Mucosa of stomach (tissue), 1 donor: ENCODE measurements at regions not wholly inside any gene's neighbourhood (a gene's known extent, or its start where the extent isn't known, plus 50 kb on each side); places are given as distances from the start of the nearest gene placed in this dataset.

Source experiments
- H3K27me3 ChIP-seq: one replicate; pipeline ENCODE4 v1.7.0; 2013; ENCODE audit warnings: mild to moderate bottlenecking, low read length; ENCODE audit not compliant: control insufficient read depth, insufficient read depth
- H3K36me3 ChIP-seq: one replicate; pipeline ENCODE4 v1.7.0; 2013; ENCODE audit warnings: low read length; ENCODE audit not compliant: control insufficient read depth, insufficient read depth
- H3K4me1 ChIP-seq: one replicate; pipeline ENCODE4 v1.7.0; 2013; ENCODE audit warnings: mild to moderate bottlenecking, low read length; ENCODE audit not compliant: control insufficient read depth, insufficient read depth
- H3K4me3 ChIP-seq: one replicate; pipeline ENCODE4 v1.7.0; 2013; ENCODE audit warnings: low read length
- H3K9ac ChIP-seq: one replicate; pipeline ENCODE4 v1.7.0; 2013; ENCODE audit warnings: mild to moderate bottlenecking, low read length, moderate library complexity
- H3K9me3 ChIP-seq: one replicate; pipeline ENCODE4 v1.7.0; 2013; ENCODE audit warnings: mild to moderate bottlenecking, low read length, moderate library complexity; ENCODE audit not compliant: control insufficient read depth
- donor health status: Pancreatic carcinoma.

DNA sequence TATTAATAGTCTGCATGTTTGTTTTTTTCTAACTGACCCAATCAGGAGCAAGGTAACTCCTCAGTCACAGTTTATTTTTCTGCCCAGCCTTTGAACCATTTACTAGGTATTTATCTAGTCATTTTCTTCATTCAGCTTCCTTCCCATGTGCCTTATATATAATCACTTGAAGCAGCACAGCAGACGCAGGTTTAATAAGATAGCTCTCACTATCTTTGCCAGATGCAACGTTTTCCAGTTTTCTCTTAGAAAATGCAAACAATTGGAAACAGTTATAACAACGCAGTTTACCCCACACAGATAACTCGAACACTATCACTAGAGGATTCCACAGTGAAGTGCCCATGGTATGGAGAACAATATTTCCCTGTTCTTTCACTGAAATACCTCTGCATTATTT is 56.4 kb upstream of the NFKB1 start:
- H3K4me3 ChIP-seq, result no peak overlapping the region
- H3K9me3 ChIP-seq, result no peaks in the 10 kb centered on the region
- no peaks in the 10 kb centered on the region for H3K27me3 ChIP-seq
- H3K9ac ChIP-seq, result no peak overlapping the region
- no peaks in the 10 kb centered on the region for H3K4me1 ChIP-seq
- H3K36me3 ChIP-seq, result no peaks in the 10 kb centered on the region

GRCh38 chr4:102445213-102445612 is 55.9 kb upstream of the NFKB1 start:
- H3K9ac ChIP-seq, result no peak overlapping the region
- H3K9me3 ChIP-seq, result no peaks in the 10 kb centered on the region
- no peaks in the 10 kb centered on the region for H3K4me1 ChIP-seq
- no peaks in the 10 kb centered on the region for H3K27me3 ChIP-seq
- no peaks in the 10 kb centered on the region for H3K36me3 ChIP-seq
- H3K4me3 ChIP-seq, result no peak overlapping the region

DNA sequence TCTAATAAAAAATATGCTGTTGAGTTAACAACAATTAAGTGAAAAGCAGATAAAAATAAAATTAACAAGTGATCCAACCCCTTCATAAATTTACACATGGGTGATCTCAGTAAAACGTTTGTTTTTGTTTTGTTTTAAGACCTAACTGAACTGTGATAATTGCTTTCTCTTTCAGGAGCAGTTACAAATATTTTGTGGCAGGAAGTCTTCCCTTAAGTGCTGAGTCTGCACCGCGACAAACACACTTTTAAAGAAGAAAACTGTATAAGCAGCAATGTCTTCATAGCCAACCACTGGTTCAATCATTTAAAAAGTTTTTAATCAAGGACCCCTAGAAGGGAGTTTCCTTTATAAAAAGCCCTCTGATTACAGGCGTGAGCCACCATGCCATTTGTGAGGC is 53.7 kb upstream of the NFKB1 start:
- Histone ChIP-seq H3K36me3 (no peaks in the 10 kb centered on the region), H3K4me3 (no peak overlapping the region), H3K9me3 (no peaks in the 10 kb centered on the region)

GRCh38 chr4:102449751-102450352 is 51.3 kb upstream of the NFKB1 start:
- no peak overlapping the region for H3K4me3 ChIP-seq
- H3K9ac ChIP-seq, result no peak overlapping the region
- H3K9me3 ChIP-seq, result no peaks in the 10 kb centered on the region
- H3K36me3 ChIP-seq, result no peaks in the 10 kb centered on the region
- H3K27me3 ChIP-seq, result no peaks in the 10 kb centered on the region
- no peaks in the 10 kb centered on the region for H3K4me1 ChIP-seq

More for the DNA sequence above, 53.7 kb upstream of the NFKB1 start:
- Histone ChIP-seq H3K27me3 (no peaks in the 10 kb centered on the region), H3K9ac (no peak overlapping the region), H3K4me1 (no peaks in the 10 kb centered on the region)

- no peak overlapping the region for H3K9ac ChIP-seq
- H3K27me3 ChIP-seq, result no peaks in the 10 kb centered on the region
- no peak overlapping the region for H3K4me3 ChIP-seq
- no peaks in the 10 kb centered on the region for H3K4me1 ChIP-seq
- H3K36me3 ChIP-seq, result no peaks in the 10 kb centered on the region
- no peaks in the 10 kb centered on the region for H3K9me3 ChIP-seq
Measured at GRCh38 chr4:102451266-102451665, 49.9 kb upstream of the NFKB1 start.
